ENCODE measurements at regions not wholly inside any gene's neighbourhood (a gene's known extent, or its start where the extent isn't known, plus 50 kb on each side); places are given as distances from the start of the nearest gene placed in this dataset.

- TF ChIP-seq, protein P1, sequence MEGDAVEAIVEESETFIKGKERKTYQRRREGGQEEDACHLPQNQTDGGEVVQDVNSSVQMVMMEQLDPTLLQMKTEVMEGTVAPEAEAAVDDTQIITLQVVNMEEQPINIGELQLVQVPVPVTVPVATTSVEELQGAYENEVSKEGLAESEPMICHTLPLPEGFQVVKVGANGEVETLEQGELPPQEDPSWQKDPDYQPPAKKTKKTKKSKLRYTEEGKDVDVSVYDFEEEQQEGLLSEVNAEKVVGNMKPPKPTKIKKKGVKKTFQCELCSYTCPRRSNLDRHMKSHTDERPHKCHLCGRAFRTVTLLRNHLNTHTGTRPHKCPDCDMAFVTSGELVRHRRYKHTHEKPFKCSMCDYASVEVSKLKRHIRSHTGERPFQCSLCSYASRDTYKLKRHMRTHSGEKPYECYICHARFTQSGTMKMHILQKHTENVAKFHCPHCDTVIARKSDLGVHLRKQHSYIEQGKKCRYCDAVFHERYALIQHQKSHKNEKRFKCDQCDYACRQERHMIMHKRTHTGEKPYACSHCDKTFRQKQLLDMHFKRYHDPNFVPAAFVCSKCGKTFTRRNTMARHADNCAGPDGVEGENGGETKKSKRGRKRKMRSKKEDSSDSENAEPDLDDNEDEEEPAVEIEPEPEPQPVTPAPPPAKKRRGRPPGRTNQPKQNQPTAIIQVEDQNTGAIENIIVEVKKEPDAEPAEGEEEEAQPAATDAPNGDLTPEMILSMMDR (IDR thresholded peaks at IDR 0.05) = no peak
- no peak for TF ChIP-seq POLR2A (IDR thresholded peaks at IDR 0.05)
Observed at GRCh38 chr18:37639846-37640245, 74.2 kb upstream of the CELF4 start.
